NCI-H146 treated with DMSO at 0.1 percent for 48 hours (cell line): ENCODE measurements at regions not wholly inside any gene's neighbourhood (a gene's known extent, or its start where the extent isn't known, plus 50 kb on each side); places are given as distances from the start of the nearest gene placed in this dataset.
"Not testable (repeated sequence)": the region's sequence is repeated elsewhere in the genome, so short reads cannot be mapped to it uniquely, and the experiment has no call there.

Experiments used
- DNase-seq: peaks from one replicate; lab custom pipeline; 2025; ENCODE audit not compliant: unreplicated experiment; lab: John Stamatoyannopoulos, UW

GRCh38 chr6:56749632-56750151 is 107.0 kb upstream of the DST start:
- no peak for DNase-seq

GRCh38 chr6:56746767-56747504 is 104.2 kb upstream of the DST start:
- no peak for DNase-seq

DNA sequence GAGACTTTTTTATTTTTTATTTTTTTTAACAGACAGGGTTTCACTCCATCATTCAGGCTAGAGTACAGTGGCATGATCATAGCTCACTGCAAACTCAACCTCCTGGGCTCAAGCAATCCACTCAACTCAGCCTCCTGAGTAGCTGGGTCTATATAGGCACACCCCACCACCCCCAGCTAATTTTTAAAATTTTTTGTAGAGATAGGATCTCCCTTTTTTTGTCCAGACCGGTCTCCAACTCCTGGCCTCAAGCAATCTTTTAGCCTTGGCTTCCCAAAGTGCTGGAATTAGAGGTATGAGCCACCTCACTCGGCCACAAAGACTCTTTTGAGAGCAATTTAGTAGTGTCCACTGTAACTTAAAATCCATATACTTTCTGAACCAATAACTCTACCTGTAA is 103.3 kb upstream of the DST start:
- no peak for DNase-seq

- no peak for DNase-seq
Observed at GRCh38 chr6:56745081-56745480, 102.4 kb upstream of the DST start.

GRCh38 chr6:56744528-56744927 is 101.8 kb upstream of the DST start:
- DNase-seq, result no peak

- DNase-seq, result no peak
Observed at GRCh38 chr6:56742122-56742791, 99.6 kb upstream of the DST start.

DNA sequence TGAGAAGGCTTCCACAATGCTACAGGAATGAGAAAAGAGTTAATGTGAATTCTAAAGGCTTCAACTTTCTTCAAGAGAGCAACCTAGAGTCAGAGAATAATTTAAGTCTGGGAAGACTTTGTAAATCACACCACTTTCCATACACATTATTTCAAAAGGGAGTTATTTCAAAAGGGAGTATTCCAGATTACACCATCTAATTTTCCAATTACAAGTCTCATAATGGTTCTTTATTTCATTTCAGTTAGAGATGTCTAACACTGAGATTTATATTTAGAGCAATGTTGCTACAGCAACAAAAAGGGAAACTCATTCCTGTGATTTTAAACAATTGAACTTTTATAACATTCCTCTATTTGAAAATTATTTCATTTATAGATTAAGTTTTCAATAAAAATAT is 98.8 kb upstream of the DST start:
- no peak for DNase-seq

DNA sequence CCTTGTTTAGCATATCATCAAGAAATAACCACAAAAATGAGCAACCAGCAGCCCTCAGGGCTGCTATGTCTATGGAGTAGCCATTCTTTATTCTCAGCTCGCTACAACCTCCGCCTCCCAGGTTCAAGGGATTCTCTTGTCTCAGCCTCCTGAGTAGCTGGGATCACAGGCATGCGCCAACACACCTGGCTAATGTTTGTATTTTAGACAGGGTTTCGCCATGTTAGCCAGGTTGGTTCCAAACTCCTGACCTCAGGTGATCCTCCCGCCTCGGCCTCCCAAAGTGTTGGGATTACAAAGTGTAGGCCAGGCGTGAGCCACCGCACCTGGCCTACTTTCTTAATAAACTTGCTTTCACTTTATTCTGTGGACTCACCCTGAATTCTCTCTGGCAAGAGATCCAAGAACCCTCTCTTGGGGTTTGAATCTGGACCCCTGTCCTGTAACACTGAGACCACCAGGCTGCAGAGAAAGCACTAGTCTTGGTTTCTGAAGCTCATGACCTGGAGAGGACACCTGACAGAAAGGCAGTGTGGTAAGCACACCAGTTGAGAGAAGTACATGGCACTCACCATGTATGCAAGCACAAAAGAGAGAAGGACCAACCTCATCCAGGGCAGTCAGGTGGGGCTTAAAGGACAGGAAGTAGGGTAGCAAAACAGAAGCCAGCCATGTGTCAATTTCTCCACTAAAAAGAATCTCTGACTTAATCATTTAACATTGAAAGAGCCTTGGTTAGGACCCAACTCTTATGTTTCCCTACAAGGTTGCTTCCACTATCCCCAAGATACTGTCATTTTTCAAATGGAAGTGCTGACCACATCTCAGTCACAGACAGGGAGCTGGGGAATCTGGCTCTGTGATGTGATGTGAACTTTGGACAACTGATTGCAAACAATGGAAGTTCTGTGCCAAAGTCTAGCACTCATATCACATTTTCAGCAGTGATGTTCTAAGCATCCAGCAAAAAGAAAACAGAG is 97.4 kb upstream of the DST start:
- DNase-seq, result no peak

- DNase-seq, result no peak
Observed at GRCh38 chr6:56736804-56737203, 94.1 kb upstream of the DST start.

DNA sequence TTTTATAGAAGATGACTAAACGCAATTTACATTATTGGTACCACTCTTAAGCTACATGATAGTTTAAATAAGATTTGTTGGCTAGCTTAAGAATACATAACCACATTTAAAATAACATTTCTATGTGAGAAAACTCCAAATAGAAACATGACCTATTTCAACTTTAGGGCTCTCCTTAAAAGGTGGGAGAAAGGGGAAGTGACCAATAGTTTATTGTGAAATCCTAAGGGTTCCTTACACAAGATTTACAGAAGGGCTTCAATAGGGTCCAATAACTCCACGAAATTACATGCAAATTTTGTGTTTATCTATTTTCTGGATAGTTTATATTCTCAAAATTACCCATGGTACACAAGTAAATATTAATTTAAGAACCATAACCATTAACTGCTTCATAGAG is 91.6 kb upstream of the DST start:
- no peak for DNase-seq

DNA sequence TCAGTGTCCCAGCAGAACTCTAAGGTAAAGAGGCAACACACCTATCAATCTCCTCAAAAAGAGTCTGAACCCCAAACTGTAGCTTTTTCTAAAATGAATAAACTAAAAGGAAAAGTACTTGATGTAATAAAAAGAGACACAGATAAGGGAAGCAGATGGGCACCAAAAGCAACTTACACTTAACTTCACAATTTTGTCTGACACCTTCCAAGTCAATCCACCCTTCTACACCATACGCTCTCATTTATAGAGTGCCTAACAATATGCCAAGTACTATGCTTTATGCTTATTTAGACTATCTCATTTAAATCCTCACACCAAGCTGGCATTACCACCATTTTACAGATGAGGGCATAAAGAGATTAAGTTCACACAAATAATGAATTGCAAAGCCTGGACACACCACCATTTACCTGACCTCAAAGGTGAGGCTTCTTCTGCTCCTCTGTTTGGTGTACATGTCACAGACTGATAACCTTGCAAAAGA is 90.6 kb upstream of the DST start:
- no peak for DNase-seq

DNA sequence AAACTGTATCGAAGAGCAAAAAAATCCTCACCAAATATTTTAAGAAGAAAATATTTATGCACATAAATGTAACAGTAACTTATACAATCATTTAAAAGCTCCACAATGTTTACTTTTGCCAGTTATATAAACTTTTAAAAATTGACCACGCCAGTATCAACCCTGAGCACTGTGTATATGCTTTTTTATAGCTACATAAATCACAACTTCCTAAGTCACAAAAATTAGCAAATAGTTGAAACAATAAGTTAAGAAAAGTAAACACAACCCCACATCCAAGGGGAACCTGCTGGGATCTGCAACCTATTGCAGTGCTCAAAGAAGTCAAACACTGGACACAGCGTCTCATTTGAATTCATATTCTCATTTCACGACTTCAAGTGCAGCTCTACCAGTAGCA is 89.8 kb upstream of the DST start:
- DNase-seq, result no peak

- DNase-seq, result no peak
Observed at GRCh38 chr6:56730663-56731529, 88.2 kb upstream of the DST start.

- DNase-seq, result no peak
Observed at GRCh38 chr6:56729719-56730118, 87.0 kb upstream of the DST start.

DNA sequence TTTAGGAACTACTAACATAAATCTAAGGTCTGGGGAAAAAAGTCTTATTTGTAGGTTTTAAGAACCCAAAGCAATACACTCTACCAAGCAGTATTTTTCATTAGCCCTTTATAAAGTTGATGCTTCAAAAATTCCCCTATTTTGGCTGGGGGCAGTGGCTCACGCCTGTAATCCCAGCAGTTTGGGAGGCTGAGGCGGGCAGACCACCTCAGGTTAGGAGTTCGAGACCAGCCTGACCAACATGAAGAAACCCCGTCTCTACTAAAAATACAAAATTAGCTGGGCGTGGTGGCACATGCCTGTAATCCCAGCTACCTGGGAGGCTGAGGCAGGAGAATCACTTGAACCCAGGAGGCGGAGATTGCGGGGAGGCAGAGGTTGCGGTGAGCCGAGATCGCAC is 86.5 kb upstream of the DST start:
- DNase-seq, result not testable (repeated sequence)

DNA sequence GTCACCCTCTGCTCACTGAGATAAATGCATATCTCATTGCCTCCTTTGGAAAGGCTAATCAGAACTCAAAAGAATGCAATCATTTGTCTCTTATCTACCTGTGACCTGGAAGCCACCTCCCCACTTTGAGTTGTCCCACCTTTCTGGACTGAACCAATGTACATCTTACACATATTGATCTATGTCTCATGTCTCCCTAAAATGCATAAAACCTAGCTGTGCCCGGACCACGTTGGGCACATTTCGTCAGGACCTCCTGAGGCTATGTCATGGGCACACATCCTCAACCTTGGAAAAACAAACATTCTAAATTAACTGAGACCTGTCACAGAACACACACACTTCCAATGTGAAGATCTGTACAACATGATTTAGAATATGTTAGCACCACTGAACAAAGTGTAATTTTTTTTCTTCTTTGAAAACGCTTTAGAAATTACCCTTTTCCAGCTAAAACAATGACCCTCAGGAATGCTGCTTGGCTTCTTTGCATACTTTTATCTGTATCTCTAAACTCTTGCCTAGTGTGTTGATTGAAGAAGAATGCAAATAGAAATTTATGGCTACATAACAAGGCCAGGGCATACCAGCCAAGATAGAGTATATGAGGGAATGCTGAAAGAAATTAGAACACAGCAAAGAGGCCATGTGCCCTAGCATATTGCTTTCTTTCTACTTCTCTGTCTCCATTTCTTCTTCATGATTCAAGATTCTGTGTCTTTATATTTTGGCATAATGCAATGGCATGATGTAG is 84.6 kb upstream of the DST start:
- no peak for DNase-seq

DNA sequence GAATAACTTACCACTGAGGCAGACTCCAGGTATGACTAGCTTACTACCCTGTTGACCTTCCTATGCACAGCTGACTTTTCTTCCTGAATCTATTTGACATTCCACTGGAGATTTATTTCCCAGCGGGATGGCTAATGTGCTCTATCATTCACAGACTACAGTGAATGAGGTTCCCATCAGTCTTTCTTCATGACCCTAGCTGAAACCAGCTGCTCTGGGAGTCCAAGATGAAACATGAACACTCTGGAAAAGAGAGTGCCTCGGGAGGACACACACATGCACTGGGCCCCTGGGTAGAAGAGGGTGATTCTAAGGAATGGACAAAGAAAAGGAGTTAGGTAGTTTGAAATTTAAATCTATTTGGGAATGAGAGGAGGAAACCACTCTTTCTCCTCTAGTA is 82.6 kb upstream of the DST start:
- no peak for DNase-seq

DNA sequence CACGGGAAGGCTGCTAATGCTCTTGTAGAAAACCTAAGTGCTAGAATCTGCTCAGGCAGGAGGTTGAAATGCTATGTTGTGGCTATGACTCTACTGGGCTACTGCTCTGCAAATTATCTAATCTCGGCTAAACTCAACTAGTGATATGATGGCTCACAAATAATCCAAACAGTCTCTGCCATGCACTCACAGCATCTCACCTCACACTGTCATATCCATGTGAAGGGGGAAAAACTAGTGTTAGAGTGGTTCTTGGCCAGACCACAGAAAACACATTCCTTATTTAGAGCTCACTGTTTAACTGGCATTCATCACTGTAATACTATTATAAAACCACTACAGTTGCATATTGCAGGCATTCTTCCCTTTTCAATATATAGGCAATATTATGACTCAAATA is 81.8 kb upstream of the DST start:
- DNase-seq, result no peak

- no peak for DNase-seq
Observed at GRCh38 chr6:56720882-56721281, 78.2 kb upstream of the DST start.

DNA sequence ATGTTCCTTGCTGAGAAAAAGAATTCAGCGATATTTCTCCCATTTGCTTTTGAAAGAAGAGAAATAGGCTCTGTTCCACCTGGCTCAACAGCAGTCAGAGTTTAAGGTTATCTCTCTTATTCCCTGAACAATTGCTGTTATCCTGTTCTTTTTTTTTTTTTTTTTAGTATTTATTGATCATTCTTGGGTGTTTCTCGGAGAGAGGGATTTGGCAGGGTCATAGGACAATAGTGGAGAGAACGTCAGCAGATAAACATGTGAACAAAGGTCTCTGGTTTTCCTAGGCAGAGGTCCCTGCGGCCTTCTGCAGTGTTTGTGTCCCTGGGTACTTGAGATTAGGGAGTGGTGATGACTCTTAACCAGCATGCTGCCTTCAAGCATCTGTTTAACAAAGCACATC is 77.5 kb upstream of the DST start:
- not testable (repeated sequence) for DNase-seq
